Ascending aorta (tissue), 2 donors: ENCODE measurements at regions not wholly inside any gene's neighbourhood (a gene's known extent, or its start where the extent isn't known, plus 50 kb on each side); places are given as distances from the start of the nearest gene placed in this dataset.

Experiments used
- DNase-seq, 2 donors: peaks; one replicate each; pipeline ENCODE4 v3.0.0-alpha.2; 2019; ENCODE audit warnings: low spot score in 2 of 2
- H3K27ac ChIP-seq, 2 donors: fragments of 200-600 bp; sonication (generic); one replicate each; pipeline ENCODE4 v1.5.1; 2016 to 2017; ENCODE audit warnings: mild to moderate bottlenecking in 1 of 2
- H3K27me3 ChIP-seq: fragments of 200-600 bp; sonication (generic); one replicate; pipeline ENCODE4 v1.5.1; 2017
- H3K36me3 ChIP-seq, 2 donors: fragments of 200-600 bp; sonication (generic); one replicate each; pipeline ENCODE4 v1.5.1; 2016
- H3K4me1 ChIP-seq, 2 donors: fragments of 200-600 bp; sonication (generic); one replicate each; pipeline ENCODE4 v1.5.1; 2016 to 2017; ENCODE audit warnings: mild to moderate bottlenecking in 1 of 2
- H3K4me3 ChIP-seq, 2 donors: fragments of 200-600 bp; sonication (generic); one replicate each; pipeline ENCODE4 v1.5.1; 2016 to 2017; ENCODE audit warnings: mild to moderate bottlenecking in 1 of 2
- H3K9me3 ChIP-seq, 2 donors: fragments of 200-600 bp; sonication (generic); one replicate each; pipeline ENCODE4 v1.5.1; 2016
- CTCF ChIP-seq, 3 experiments: fragments of 200-600 bp in 2 of 3; fragments of 450-650 bp in 1 of 3; sonication (generic) in 2 of 3; IDR thresholded peaks; one replicate each; pipeline ENCODE4 v1.5.1; 2016 to 2019; ENCODE audit warnings: antibody characterized with exemption in 3 of 3, mild to moderate bottlenecking in 1 of 3, moderate library complexity in 1 of 3
- intact Hi-C: fragments of 100-400 bp; cut with DNase I; formaldehyde crosslinking; loops from one replicate; pipeline ENCODE4 v1.15.1; 2023

- intact Hi-C loops: no loop called here
- no peaks in the 10 kb centered on the region for H3K4me1 ChIP-seq
- no peak for TF ChIP-seq CTCF (IDR thresholded peaks at IDR 0.05)
- H3K27me3 ChIP-seq: no peaks in the 10 kb centered on the region
- H3K9me3 ChIP-seq: no peaks in the 10 kb centered on the region
- no peak for DNase-seq
- no peak overlapping the region for H3K27ac ChIP-seq
- H3K4me3 ChIP-seq: no peak overlapping the region
- H3K36me3 ChIP-seq: no peaks in the 10 kb centered on the region
Observed at GRCh38 chr11:82465481-82465880, 268.2 kb downstream of the FAM181B start.

DNA sequence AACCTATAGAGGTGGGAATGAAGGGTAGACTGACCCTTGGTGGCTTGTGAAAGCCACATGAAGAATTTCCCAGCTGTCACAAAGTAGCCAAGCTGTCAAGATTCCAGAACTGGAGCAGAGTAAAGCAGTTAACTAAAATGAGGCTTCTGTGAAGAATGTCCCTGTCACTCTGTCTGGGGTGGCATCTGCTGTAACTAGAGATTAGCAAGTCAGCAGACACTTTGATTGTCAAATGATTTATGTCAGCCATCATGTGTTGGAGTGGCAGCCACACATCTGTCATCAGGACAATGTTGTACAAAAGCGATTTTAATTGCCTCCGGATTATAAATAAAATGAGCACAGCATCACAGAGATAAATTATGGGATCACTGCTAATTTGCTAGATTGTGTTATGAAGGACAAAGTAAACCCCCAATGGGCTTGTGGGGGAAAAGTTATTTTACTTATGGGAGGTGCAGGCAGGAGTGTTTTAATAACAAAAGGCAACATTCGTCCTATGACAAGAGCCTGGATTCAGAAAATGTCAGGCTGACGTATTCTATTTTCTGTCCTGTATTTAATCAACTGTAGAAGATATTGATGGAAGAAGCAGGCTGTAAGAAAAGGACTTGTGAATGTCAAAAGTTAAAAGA is 270.9 kb downstream of the FAM181B start:
- no peak for TF ChIP-seq CTCF (IDR thresholded peaks at IDR 0.05)
- intact Hi-C loops: no loop called here
- no peaks in the 10 kb centered on the region for H3K36me3 ChIP-seq
- H3K27ac ChIP-seq: no peak overlapping the region
- no peaks in the 10 kb centered on the region for H3K27me3 ChIP-seq
- DNase-seq: no peak
- no peak overlapping the region for H3K4me3 ChIP-seq
- no peaks in the 10 kb centered on the region for H3K4me1 ChIP-seq
- H3K9me3 ChIP-seq: no peaks in the 10 kb centered on the region

DNA sequence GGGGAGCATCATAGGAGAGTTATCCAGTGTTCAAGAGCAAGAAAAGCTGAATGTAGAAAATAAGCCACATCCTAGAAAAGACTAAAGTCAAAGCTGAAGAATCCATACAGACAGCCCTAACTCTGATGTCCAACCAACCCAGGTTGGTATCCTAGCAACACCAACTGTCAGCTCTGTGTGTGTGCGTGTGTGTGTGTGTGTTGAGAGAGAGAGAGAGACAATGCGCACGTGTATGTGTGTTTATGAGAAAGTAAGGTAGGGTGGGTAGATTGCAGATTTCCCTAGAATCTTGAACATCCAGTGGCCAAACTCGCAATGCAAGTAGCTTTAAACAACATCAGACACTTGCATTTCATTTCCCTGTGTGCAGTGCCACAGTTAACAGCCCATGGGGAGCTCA is 274.9 kb downstream of the FAM181B start:
- H3K9me3 ChIP-seq: no peaks in the 10 kb centered on the region
- no peak for TF ChIP-seq CTCF (IDR thresholded peaks at IDR 0.05)
- H3K27ac ChIP-seq: no peak overlapping the region
- H3K27me3 ChIP-seq: no peaks in the 10 kb centered on the region
- no peak for DNase-seq
- no peaks in the 10 kb centered on the region for H3K4me1 ChIP-seq
- intact Hi-C loops: no loop called here
- no peak overlapping the region for H3K4me3 ChIP-seq
- H3K36me3 ChIP-seq: no peaks in the 10 kb centered on the region

DNA sequence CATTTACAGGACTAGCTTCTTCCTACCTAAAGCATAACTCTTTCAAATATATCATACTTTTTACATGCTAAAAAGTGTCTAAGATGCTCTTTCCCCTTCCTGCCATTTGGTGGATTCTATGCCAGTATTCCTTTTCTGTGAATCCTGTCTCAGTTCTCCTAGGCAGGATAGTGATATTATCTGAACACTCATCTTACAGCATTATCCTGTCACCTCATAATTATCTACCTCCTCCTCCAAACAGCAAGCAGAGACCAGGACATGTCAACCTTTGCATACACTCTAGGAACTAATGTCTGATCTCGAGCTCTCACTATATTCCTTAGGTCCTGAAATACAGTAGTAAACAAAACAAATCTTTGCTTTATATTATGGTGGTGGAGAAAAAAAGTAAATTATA is 275.5 kb downstream of the FAM181B start:
- H3K9me3 ChIP-seq: no peaks in the 10 kb centered on the region
- TF ChIP-seq CTCF (IDR thresholded peaks at IDR 0.05): no peak
- H3K36me3 ChIP-seq: no peaks in the 10 kb centered on the region
- no peak for DNase-seq
- no peaks in the 10 kb centered on the region for H3K27me3 ChIP-seq
- intact Hi-C loops: no loop called here
- no peak overlapping the region for H3K4me3 ChIP-seq
- H3K4me1 ChIP-seq: no peaks in the 10 kb centered on the region
- H3K27ac ChIP-seq: no peak overlapping the region

- intact Hi-C loops: no loop called here
- no peak for DNase-seq
- TF ChIP-seq CTCF (IDR thresholded peaks at IDR 0.05): no peak
- Histone ChIP-seq H3K9me3 (no peaks in the 10 kb centered on the region), H3K27ac (no peak overlapping the region), H3K4me1 (no peaks in the 10 kb centered on the region), H3K36me3 (no peaks in the 10 kb centered on the region), H3K4me3 (no peak overlapping the region), H3K27me3 (no peaks in the 10 kb centered on the region)
Observed at GRCh38 chr11:82450996-82451395, 282.7 kb downstream of the FAM181B start.

- intact Hi-C loops: no loop called here
- DNase-seq: no peak
- Histone ChIP-seq H3K27me3 (no peaks in the 10 kb centered on the region), H3K9me3 (no peaks in the 10 kb centered on the region), H3K4me1 (no peaks in the 10 kb centered on the region), H3K27ac (no peak overlapping the region), H3K4me3 (no peak overlapping the region), H3K36me3 (no peaks in the 10 kb centered on the region)
- TF ChIP-seq CTCF (IDR thresholded peaks at IDR 0.05): no peak
Observed at GRCh38 chr11:82406611-82407010, 327.1 kb downstream of the FAM181B start.
